IPS-18a (cell line): ENCODE measurements at regions not wholly inside any gene's neighbourhood (a gene's known extent, or its start where the extent isn't known, plus 50 kb on each side); places are given as distances from the start of the nearest gene placed in this dataset.

Experiments
- H3K27ac ChIP-seq: one replicate; pipeline ENCODE4 v1.5.1; 2013; ENCODE audit warnings: low read length
- H3K27me3 ChIP-seq: one replicate; pipeline ENCODE4 v1.6.1; 2013; ENCODE audit warnings: mild to moderate bottlenecking, low read length; ENCODE audit not compliant: control insufficient read depth, insufficient read depth
- H3K36me3 ChIP-seq: one replicate; pipeline ENCODE4 v1.6.1; 2013; ENCODE audit warnings: low read depth, low read length; ENCODE audit not compliant: control insufficient read depth
- H3K4me1 ChIP-seq: one replicate; pipeline ENCODE4 v1.6.1; 2013; ENCODE audit warnings: low read depth, low read length; ENCODE audit not compliant: control insufficient read depth
- H3K4me3 ChIP-seq: one replicate; pipeline ENCODE4 v1.5.1; 2013; ENCODE audit warnings: low read length
- H3K9ac ChIP-seq: one replicate; pipeline ENCODE4 v1.6.1; 2013; ENCODE audit warnings: mild to moderate bottlenecking, low read length, moderate library complexity
- H3K9me3 ChIP-seq: one replicate; pipeline ENCODE4 v1.6.1; 2013; ENCODE audit warnings: low read depth, low read length; ENCODE audit not compliant: control insufficient read depth

DNA sequence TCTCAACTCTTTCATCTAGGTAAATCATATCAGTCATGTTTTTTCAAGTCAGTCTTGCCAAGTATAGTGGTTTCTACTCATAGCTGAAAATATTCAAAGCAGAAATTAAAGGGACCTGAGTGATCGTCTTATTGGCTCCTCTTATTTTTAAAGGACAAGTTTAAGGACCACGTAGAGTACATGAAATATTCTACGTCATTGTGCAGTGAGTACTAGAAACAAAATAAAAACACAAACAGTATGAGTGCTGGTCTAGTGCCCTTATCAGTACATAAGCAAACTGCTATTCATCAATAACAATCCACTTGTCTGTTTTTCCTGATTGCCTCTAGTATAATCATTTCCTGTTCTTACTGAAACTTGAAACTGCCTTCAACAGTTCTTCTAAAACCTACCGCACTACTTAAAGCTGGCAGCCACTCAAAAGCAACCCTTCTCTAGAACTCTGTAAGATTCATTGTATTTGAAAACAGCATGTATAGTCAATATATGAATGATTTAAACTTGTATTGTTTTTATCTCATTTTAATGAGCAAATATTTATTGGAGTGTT, 853.7 kb downstream of the TAF11L14 start:
- no peaks in the 10 kb centered on the region for H3K36me3 ChIP-seq
- no peak overlapping the region for H3K9ac ChIP-seq
- no peak overlapping the region for H3K27ac ChIP-seq
- no peaks in the 10 kb centered on the region for H3K9me3 ChIP-seq
- no peak overlapping the region for H3K4me3 ChIP-seq
- H3K27me3 ChIP-seq, result no peaks in the 10 kb centered on the region
- H3K4me1 ChIP-seq, result no peaks in the 10 kb centered on the region

GRCh38 chr5:18489703-18490102, 855.4 kb downstream of the TAF11L14 start:
- no peaks in the 10 kb centered on the region for H3K27me3 ChIP-seq
- H3K27ac ChIP-seq, result no peak overlapping the region
- no peaks in the 10 kb centered on the region for H3K4me1 ChIP-seq
- no peaks in the 10 kb centered on the region for H3K36me3 ChIP-seq
- H3K9ac ChIP-seq, result no peak overlapping the region
- H3K4me3 ChIP-seq, result no peak overlapping the region
- H3K9me3 ChIP-seq, result no peaks in the 10 kb centered on the region

DNA sequence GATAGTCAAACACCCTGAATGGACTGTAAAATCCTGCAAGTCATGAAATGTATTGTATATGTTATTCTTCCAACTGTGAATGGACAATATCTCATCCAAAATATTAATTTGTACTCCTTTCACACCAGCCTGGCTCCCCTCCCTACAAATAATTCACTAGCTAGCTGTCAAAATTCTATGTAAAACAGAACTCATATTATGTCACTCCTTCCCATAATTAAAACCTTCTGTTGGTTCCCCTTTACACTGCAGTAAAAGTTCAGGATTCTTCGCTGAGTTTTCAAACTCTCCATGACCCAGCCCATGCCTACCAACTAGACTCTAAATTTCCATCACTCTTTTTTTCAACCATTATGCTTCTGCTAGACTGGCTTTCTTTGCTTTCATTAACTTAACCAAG, 857.1 kb downstream of the TAF11L14 start:
- Histone ChIP-seq H3K27me3 (no peaks in the 10 kb centered on the region), H3K27ac (no peak overlapping the region), H3K9me3 (no peaks in the 10 kb centered on the region), H3K36me3 (no peaks in the 10 kb centered on the region), H3K9ac (no peak overlapping the region), H3K4me3 (no peak overlapping the region), H3K4me1 (no peaks in the 10 kb centered on the region)

DNA sequence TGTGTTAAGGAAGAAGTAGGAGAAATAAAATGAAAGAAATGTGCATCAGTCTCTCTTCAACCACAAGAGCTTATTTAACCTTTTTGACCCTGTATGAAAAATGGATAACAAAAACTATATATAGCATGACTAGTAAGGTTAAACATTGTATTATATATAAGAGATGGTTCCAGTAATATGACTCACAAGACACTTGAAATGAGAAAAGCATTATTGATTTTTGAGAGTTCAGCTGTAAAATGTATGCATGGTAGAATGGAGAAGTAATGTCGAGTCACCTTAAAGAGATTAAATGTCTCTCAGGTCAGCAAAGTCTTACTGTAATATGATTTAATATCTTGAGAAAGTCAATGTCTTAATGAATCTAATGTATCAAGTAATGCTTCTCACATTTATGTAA, 860.9 kb downstream of the TAF11L14 start:
- no peaks in the 10 kb centered on the region for H3K36me3 ChIP-seq
- H3K9me3 ChIP-seq, result no peaks in the 10 kb centered on the region
- H3K4me3 ChIP-seq, result no peak overlapping the region
- H3K27ac ChIP-seq, result no peak overlapping the region
- H3K27me3 ChIP-seq, result no peaks in the 10 kb centered on the region
- no peak overlapping the region for H3K9ac ChIP-seq
- H3K4me1 ChIP-seq, result no peaks in the 10 kb centered on the region

DNA sequence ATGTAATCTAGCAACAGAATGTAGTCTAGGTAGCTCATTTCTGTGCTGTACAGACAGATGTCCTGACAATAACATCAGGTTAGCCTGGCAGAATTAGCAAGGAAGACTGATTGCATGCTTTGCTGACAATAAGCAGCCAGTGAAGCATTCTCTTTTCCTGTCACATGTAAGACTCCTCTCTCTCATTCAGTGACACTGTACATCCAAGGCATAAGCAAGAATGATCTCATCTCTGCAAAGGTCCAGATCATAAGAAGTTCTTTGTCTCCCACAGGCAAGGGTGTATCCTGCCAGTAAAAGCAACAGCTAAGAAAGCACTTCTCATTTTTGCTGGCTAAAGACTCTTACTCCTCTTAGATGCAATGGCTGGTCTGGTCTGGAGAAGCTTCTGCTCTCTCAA, 861.8 kb downstream of the TAF11L14 start:
- H3K9me3 ChIP-seq, result no peaks in the 10 kb centered on the region
- no peak overlapping the region for H3K9ac ChIP-seq
- H3K4me1 ChIP-seq, result no peaks in the 10 kb centered on the region
- H3K4me3 ChIP-seq, result no peak overlapping the region
- H3K36me3 ChIP-seq, result no peaks in the 10 kb centered on the region
- no peak overlapping the region for H3K27ac ChIP-seq
- no peaks in the 10 kb centered on the region for H3K27me3 ChIP-seq

DNA sequence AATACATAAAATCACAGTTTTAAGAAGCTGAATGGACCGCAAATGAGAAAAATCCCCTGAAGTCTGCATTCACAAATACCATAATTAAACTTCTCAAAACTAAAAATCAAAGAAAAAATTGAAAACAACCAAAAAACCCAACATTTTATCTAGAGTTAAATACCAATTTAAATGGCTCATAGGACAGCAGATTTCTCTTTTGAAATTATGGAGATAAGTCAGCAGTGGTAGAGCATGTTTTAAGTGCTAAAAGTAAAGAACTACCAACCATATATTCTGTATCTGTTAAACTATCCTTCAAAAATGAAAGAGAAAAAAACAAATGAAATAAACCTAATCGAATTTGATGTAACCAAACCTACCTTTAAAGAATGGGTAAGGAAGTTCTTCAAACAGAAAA, 862.8 kb downstream of the TAF11L14 start:
- Histone ChIP-seq H3K27ac (no peak overlapping the region), H3K4me3 (no peak overlapping the region), H3K27me3 (no peaks in the 10 kb centered on the region), H3K9me3 (no peaks in the 10 kb centered on the region), H3K36me3 (no peaks in the 10 kb centered on the region), H3K9ac (no peak overlapping the region), H3K4me1 (no peaks in the 10 kb centered on the region)

DNA sequence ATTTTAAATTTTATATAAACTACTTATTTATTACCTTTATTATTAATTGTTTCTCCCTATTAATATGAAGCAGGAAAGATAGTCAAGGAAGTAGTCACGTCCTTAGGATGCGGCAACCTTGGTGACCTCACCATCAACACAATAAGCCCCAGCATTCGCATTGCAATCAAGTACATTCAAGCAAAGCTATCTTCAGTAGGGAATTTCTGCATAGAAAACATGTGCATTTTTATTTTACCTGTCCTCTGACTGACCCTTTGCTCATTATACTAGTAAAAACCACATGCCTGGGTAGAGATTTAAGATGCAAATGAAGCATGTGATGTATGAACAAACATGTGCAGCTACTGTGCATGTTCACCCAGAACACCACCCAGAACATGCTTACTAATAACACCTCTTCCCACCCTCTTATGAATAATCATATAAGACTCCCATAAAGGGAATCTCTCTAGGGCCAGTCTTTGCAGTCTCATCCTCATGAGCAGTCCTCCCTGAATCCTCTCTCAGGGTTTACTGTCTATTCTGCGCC, 869.6 kb downstream of the TAF11L14 start:
- H3K27me3 ChIP-seq, result no peaks in the 10 kb centered on the region
- no peaks in the 10 kb centered on the region for H3K4me1 ChIP-seq
- H3K4me3 ChIP-seq, result no peak overlapping the region
- no peak overlapping the region for H3K27ac ChIP-seq
- H3K9me3 ChIP-seq, result no peaks in the 10 kb centered on the region
- no peak overlapping the region for H3K9ac ChIP-seq
- no peaks in the 10 kb centered on the region for H3K36me3 ChIP-seq

DNA sequence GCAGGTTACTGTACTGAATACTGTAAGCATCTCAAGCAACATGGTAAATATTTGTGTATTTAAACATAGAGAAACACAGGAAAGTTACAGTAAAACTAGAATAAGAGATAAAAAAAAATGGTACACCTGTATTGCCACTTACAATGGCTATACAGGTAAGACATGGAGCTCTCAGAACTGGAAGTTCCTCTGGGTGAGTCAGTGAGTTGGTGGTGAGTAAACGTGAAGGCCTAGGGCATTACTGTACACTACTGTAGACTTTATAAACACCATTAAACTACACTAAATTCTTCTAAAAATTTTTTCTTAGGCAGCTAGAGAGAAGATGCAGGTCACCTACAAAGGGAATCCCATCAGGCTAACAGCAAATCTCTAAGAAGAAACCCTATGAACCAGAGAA, 872.9 kb downstream of the TAF11L14 start:
- no peak overlapping the region for H3K4me3 ChIP-seq
- no peaks in the 10 kb centered on the region for H3K27me3 ChIP-seq
- no peaks in the 10 kb centered on the region for H3K4me1 ChIP-seq
- H3K9ac ChIP-seq, result no peak overlapping the region
- no peaks in the 10 kb centered on the region for H3K36me3 ChIP-seq
- no peak overlapping the region for H3K27ac ChIP-seq
- no peaks in the 10 kb centered on the region for H3K9me3 ChIP-seq

DNA sequence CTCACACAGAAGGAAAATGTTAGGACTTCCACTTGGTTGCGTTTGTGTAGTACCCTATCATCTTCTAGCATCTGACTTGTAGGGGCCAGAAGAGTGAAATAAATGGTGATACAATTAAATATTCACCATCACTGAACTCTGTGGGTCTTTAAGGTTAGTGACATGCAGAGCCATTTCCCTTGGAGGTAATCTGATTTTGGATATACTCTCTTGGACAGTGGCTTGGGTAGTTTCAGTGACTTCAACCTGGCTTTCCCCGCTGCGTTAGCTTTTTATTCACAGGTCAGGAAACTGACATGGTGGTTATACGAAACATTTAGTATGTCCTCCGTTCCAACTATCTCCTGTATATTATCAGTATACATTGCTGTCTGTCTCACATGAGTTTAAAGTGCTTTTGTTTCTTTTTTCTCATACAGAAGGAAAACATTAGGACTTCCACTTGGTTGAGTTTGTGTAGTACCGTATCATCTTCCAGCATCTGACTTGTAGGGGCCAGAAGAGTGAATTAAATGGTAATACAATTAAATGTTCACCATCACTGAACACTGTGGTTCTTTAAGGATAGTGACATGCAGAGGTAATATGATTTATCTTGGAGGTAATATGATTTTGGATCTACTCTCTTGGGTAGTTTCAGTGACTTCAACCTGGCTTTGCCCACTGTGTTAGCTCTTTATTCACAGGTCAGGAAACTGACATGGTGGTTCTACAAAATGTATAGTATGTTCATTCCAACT, 883.6 kb downstream of the TAF11L14 start:
- H3K4me1 ChIP-seq, result no peaks in the 10 kb centered on the region
- H3K4me3 ChIP-seq, result no peak overlapping the region
- no peaks in the 10 kb centered on the region for H3K9me3 ChIP-seq
- H3K36me3 ChIP-seq, result no peaks in the 10 kb centered on the region
- no peak overlapping the region for H3K27ac ChIP-seq
- H3K9ac ChIP-seq, result no peak overlapping the region
- no peaks in the 10 kb centered on the region for H3K27me3 ChIP-seq

DNA sequence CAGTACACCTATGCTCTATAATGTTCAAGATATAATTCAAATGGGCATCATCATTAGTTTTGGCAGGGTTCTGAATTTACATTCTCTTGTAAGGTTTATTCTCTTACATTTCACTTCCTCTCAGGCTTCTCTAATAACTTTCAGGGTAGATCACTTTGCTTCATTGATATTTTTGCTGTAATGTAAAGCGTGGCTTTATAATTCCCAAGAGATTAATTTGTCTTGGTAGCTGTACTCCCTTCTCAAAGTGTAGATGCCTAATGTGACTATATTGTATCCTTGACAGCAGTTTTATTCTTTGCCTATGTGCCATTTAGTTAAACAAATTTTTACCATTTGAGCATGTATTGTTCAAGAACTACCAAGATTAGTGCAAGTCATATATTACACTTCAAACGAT, 889.1 kb downstream of the TAF11L14 start:
- H3K9ac ChIP-seq, result no peak overlapping the region
- no peak overlapping the region for H3K4me3 ChIP-seq
- H3K9me3 ChIP-seq, result no peaks in the 10 kb centered on the region
- no peaks in the 10 kb centered on the region for H3K4me1 ChIP-seq
- no peak overlapping the region for H3K27ac ChIP-seq
- H3K27me3 ChIP-seq, result no peaks in the 10 kb centered on the region
- H3K36me3 ChIP-seq, result no peaks in the 10 kb centered on the region

GRCh38 chr5:18526792-18527405, 892.6 kb downstream of the TAF11L14 start:
- Histone ChIP-seq H3K4me3 (no peak overlapping the region), H3K4me1 (no peaks in the 10 kb centered on the region), H3K9ac (no peak overlapping the region), H3K27me3 (no peaks in the 10 kb centered on the region), H3K27ac (no peak overlapping the region), H3K9me3 (no peaks in the 10 kb centered on the region), H3K36me3 (no peaks in the 10 kb centered on the region)

DNA sequence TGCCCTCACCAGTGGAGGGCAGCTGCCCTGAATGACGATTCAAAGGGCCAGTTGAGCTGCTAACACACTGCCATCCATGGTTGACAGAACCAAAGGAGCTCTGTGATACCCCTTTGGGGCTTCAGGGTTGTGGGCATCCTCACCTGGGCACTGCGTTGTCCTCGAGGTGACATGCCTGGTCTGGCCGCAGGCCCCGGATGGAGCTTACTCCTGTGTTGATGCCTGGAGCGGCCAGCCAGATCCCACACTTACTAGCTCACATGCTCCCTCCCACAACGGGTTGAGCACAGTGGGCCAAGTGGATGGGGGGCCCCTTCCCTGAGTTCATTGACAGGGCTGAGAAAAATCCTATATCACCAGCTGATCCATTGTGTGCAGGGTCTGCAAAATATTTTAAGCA, 898.9 kb downstream of the TAF11L14 start:
- no peak overlapping the region for H3K4me3 ChIP-seq
- no peak overlapping the region for H3K27ac ChIP-seq
- H3K9me3 ChIP-seq, result no peaks in the 10 kb centered on the region
- no peaks in the 10 kb centered on the region for H3K36me3 ChIP-seq
- H3K27me3 ChIP-seq, result no peaks in the 10 kb centered on the region
- H3K9ac ChIP-seq, result no peak overlapping the region
- H3K4me1 ChIP-seq, result peaks cover 6% of the 10 kb centered on the region
